NCI-H1092 (cell line): ENCODE measurements at regions not wholly inside any gene's neighbourhood (a gene's known extent, or its start where the extent isn't known, plus 50 kb on each side); places are given as distances from the start of the nearest gene placed in this dataset.
"Not testable (repeated sequence)": the region's sequence is repeated elsewhere in the genome, so short reads cannot be mapped to it uniquely, and the experiment has no call there.

ENCODE experiments used
- DNase-seq: peaks from one replicate; lab custom pipeline; 2025; lab: John Stamatoyannopoulos, UW

GRCh38 chr11:44452827-44453572 lies 112.5 kb upstream of the CD82 start:
- DNase-seq, result no peak

DNA sequence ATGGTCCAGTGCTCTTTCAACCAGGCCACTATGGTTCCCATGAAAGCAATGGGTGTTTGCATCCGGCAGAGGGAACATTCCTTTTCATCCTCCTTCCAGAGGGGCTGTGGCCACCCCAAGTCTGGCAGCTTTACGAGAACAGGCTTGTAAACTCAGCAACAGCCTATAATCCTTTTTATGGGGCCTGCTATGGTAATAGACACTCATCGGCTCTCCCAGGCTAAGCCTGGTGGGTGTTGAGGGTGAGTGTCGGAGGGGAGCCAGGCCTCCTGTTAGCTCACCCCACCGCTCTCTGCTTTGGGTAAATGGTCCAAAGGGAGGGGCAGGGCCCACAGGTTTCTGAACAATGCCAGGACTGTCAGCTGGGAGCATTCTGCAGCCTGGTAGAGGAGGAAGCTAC lies 111.6 kb upstream of the CD82 start:
- DNase-seq, result no peak

DNA sequence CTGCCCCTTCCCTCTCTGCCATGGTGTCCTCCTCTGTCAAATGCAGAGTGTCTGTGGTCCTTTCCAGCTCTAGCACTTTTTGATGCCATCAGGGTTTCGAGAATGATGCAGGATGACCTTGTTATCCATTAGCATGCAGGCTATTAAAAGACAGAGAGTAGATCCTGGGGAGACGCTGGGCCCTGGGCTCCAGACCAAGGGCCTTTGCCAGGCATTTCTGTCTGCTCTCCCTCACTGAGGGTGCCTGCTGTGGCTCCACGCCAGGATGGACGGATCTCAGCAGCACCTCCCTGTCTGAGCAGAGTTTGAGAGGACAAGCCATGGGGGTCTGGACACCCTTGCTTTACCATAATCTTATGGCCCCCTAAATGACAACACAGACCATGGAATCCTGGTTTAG lies 110.8 kb upstream of the CD82 start:
- DNase-seq, result no peak

DNA sequence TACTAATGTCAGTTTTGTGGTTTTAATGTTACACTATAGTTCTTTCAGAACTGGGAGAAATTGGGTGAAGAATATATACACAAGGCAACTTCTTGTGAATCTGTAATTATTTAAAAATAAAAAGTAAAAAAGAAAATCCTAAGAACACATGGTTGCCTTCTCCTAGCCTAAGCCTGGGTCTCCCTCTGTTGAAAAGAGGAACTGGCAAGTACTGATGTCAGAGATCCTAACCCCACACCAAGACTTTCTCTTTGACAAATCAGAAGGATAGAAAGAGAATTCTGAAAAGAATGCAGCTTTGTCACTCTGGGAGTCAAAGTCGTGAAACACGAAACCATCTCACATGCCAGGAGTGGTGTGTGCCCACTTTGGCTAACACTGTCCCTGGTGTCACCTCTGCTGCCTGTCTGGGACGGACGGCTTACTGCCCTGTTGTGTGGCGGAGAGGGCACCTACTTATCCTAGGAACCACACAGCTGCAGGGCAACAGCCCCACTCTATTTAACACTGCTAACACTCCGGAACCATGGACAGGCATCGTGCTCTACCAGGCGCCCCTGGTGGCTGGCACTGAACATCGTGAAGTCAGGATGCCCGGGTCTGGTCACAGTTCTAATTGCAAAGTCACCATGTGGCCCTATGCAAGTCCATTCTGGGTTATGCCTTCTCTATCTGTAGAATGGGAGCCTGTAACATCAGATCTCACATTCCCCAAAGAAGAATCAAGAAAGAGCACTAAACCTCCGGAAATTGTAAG lies 108.7 kb upstream of the CD82 start:
- DNase-seq, result no peak

DNA sequence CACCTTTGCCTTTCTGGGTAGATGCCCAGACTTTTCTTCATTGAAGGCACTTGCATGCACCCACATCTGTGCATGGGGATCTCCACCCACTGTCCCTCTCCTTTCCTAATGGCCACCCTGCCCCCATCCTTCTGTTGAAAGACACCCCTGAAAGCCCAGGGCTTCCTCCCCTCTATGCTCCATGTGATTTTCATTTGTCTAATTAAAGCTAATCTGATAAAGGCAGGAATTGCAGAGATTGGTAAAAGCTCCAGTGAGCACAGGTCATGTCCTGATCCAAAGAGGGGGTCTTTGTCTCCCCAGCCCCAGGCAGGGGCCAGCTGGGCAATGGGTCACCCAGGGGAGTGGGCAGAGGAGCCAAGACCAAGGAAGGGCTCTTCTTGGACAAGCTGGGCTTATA lies 107.6 kb upstream of the CD82 start:
- no peak for DNase-seq

DNA sequence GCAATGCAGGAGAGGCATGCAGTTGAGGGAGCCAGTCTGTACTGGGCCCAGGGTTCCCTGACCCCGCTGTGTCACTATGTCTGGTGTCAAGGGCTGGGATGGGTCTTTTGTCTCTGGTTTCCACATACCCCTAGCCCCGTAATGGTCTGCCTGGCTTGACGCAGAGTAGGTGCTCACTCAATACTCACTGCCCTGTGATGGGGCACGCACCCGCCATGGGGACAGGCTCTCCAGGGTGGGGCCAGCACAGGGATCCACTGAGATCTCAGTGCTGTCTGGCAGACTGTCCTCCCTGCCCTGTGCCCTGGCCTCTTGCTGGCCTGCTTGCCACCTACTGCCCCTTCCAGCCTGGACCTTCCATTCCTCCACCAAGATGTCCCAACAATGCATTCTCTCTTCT lies 101.7 kb upstream of the CD82 start:
- no peak for DNase-seq

DNA sequence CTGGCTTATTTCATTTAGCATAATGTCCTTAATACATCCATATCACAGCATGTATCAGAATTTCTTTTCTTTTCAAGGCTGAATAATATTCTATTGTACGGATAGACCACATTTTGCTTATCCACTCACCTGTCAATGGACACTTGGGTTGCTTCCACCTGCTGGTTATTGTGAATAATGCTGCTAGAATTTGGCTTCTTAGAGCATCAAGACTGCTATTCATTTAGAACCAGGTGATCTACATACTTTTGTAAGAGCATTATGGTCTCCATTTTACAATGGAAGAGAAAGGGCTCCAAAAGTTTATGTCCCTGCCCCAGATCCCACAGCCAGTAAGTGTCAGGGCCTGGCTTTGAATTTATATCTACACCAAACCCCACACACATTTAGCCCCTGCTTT lies 100.7 kb upstream of the CD82 start:
- no peak for DNase-seq

- DNase-seq, result no peak
Observed at GRCh38 chr11:44466531-44467205, 98.8 kb upstream of the CD82 start.

GRCh38 chr11:44467413-44467812 lies 98.0 kb upstream of the CD82 start:
- no peak for DNase-seq

GRCh38 chr11:44467931-44468330 lies 97.5 kb upstream of the CD82 start:
- DNase-seq, result no peak

DNA sequence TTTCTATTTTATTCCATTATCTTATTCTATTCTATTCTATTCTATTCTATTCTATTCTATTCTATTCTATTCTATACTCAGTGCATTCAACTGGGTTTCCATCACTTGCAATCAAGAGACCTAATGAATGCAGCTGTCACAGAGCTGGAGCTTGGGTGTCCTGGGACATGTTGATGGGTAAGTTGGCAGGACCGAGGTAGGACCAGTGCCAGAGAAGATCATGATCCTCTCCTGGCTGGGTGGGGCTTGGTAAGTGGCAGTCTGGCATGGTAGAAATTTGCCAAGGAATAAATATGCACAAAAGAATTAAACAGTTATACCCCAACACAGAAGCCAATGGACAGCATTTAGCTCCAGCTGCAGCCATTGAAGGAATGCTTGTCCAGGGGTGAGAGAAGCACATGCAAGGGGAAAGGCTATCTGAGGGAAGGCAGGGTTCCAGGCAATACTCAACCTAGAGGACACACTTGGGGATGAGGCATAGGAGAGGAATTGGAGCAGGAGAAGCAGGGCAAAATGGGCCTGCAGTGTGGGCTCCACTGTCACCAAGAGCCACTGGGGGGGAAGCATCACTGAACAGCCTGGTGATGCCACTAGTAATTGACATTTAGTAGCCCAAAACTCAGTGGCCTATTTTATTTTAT lies 97.0 kb upstream of the CD82 start:
- no peak for DNase-seq

GRCh38 chr11:44469412-44469811 lies 96.1 kb upstream of the CD82 start:
- DNase-seq, result no peak

DNA sequence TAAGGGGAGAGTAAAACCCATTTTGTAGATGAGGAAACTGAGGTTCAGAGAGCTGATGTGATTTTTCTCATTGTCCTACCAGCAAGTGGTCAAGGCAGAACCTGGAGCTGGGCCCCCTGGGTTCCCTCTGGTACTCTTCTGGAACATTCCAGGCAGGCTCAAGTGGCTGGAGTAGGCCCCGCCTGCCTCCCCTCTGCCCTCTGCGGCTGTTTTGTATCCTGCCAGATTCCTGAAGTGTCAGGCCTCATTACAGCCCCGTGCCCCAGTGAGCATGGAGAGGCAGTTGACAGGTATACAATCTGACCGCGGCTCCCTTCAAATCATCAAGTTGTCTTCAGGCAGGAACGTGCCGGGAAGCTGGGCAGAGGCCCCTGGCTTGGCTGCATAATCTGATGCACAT lies 94.6 kb upstream of the CD82 start:
- no peak for DNase-seq

GRCh38 chr11:44471603-44472002 lies 93.9 kb upstream of the CD82 start:
- no peak for DNase-seq

GRCh38 chr11:44472916-44473315 lies 92.5 kb upstream of the CD82 start:
- no peak for DNase-seq

- DNase-seq, result no peak
Observed at GRCh38 chr11:44474702-44475101, 90.8 kb upstream of the CD82 start.

- no peak for DNase-seq
Observed at GRCh38 chr11:44475114-44475686, 90.3 kb upstream of the CD82 start.

GRCh38 chr11:44482338-44482737 lies 83.1 kb upstream of the CD82 start:
- DNase-seq, result not testable (repeated sequence)

DNA sequence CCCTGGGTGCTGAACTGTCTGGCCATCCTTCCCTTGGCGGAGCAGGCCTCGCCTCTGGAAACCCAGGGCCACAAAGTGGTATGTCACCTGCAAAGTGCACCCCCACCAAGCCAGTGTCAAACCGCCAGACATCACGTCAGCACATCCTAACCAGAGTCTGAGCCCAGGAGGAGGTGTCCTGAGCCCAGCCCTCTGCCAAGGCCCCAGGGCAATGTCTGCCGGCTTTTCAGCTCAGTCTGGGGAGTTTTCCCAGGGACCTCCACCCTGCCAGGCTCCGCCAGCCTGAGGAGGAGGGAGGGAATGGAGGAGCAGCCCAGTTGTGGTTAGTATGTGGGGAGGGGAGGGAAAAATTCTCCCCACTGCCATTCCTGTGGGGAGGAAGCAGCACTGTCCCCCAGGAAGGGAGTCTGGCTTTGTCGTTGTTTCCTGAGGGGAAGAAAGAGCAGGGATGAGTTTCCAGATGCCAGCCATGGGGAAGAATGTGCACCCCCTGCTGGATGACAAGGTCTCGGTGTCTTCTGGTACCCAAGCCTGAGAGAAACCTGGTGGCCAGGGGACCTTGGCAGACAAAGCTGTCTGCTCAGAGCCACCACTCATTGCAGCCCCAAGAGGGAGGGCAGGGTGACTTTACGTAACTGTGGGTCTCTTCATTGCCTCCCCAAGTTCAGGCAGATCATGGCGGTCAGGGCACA lies 81.4 kb upstream of the CD82 start:
- DNase-seq, result peak; percentile 21

- DNase-seq, result no peak
Observed at GRCh38 chr11:44488165-44488965, 77.1 kb upstream of the CD82 start.

- DNase-seq, result no peak
Observed at GRCh38 chr11:44493383-44493782, 72.1 kb upstream of the CD82 start.
